Hepatocyte (in vitro differentiated cells): ENCODE measurements at regions not wholly inside any gene's neighbourhood (a gene's known extent, or its start where the extent isn't known, plus 50 kb on each side); places are given as distances from the start of the nearest gene placed in this dataset.

Experiments
- EZH2phosphoT487 ChIP-seq: fragments of 200-600 bp; sonication (generic); IDR thresholded peaks from one replicate; pipeline ENCODE4 v1.6.1; 2018; ENCODE audit warnings: antibody characterized with exemption, mild to moderate bottlenecking, low read depth, moderate library complexity; ENCODE audit not compliant: unreplicated experiment, severe bottlenecking
- TF ChIP-seq, protein P1 (sequence below): fragments of 200-600 bp; sonication (generic); IDR thresholded peaks from 2 replicates; pipeline ENCODE4 v1.5.1; 2016; ENCODE audit warnings: antibody characterized with exemption, mild to moderate bottlenecking; ENCODE audit not compliant: poor library complexity

DNA sequence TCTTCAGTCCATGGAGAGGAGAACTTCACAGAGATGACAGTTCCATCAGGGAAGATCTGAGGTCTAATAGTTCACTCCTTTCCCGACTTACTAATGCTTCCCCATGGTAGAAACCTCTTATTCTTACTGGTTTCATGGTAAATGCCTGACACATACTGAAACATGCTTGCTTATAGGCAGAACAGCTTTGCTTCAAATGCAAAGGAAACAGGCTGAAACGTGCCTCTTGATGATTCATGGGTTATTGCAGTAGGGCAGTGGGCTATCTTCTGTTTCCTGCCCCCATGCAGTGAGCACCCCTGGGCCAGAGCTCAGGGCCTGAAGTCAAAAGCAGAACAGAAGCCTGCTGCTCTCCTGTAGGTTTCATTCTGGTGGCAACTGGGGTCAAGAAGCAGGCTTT is 223.5 kb downstream of the RDH14 start:
- TF ChIP-seq, protein P1, sequence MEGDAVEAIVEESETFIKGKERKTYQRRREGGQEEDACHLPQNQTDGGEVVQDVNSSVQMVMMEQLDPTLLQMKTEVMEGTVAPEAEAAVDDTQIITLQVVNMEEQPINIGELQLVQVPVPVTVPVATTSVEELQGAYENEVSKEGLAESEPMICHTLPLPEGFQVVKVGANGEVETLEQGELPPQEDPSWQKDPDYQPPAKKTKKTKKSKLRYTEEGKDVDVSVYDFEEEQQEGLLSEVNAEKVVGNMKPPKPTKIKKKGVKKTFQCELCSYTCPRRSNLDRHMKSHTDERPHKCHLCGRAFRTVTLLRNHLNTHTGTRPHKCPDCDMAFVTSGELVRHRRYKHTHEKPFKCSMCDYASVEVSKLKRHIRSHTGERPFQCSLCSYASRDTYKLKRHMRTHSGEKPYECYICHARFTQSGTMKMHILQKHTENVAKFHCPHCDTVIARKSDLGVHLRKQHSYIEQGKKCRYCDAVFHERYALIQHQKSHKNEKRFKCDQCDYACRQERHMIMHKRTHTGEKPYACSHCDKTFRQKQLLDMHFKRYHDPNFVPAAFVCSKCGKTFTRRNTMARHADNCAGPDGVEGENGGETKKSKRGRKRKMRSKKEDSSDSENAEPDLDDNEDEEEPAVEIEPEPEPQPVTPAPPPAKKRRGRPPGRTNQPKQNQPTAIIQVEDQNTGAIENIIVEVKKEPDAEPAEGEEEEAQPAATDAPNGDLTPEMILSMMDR: no peak
- no peak for TF ChIP-seq EZH2phosphoT487
